HS-5 (cell line): ENCODE measurements at regions not wholly inside any gene's neighbourhood (a gene's known extent, or its start where the extent isn't known, plus 50 kb on each side); places are given as distances from the start of the nearest gene placed in this dataset.
"Not testable (repeated sequence)": the region's sequence is repeated elsewhere in the genome, so short reads cannot be mapped to it uniquely, and the experiment has no call there.

Experiments used
- DNase-seq: peaks from one replicate; pipeline ENCODE4 v3.0.0-alpha.2; 2012; ENCODE audit warnings: low read depth

GRCh38 chr9:63804205-63804604 is 1480.8 kb downstream of the FOXD4L5 start:
- DNase-seq = not testable (repeated sequence)

GRCh38 chr9:63794081-63794685 is 1490.8 kb downstream of the FOXD4L5 start:
- not testable (repeated sequence) for DNase-seq

GRCh38 chr9:63787454-63787853 is 1497.6 kb downstream of the FOXD4L5 start:
- not testable (repeated sequence) for DNase-seq

- DNase-seq = not testable (repeated sequence)
Measured at GRCh38 chr9:63785059-63785458, 1500.0 kb downstream of the FOXD4L5 start.

- DNase-seq = not testable (repeated sequence)
Measured at GRCh38 chr9:63784421-63784820, 1500.6 kb downstream of the FOXD4L5 start.

- not testable (repeated sequence) for DNase-seq
Measured at GRCh38 chr9:63781817-63782439, 1503.1 kb downstream of the FOXD4L5 start.

GRCh38 chr9:63781390-63781789 is 1503.6 kb downstream of the FOXD4L5 start:
- not testable (repeated sequence) for DNase-seq

GRCh38 chr9:63776220-63776619 is 1508.8 kb downstream of the FOXD4L5 start:
- DNase-seq = not testable (repeated sequence)

GRCh38 chr9:63775092-63775426 is 1510.0 kb downstream of the FOXD4L5 start:
- not testable (repeated sequence) for DNase-seq

- DNase-seq = not testable (repeated sequence)
Measured at GRCh38 chr9:63774369-63775091, 1510.5 kb downstream of the FOXD4L5 start.

- not testable (repeated sequence) for DNase-seq
Measured at GRCh38 chr9:63762230-63762629, 1522.8 kb downstream of the FOXD4L5 start.

GRCh38 chr9:63729021-63729420 is 1556.0 kb downstream of the FOXD4L5 start:
- DNase-seq = not testable (repeated sequence)

GRCh38 chr9:63728287-63728686 is 1556.7 kb downstream of the FOXD4L5 start:
- DNase-seq = no peak

GRCh38 chr9:63708285-63708684 is 1576.7 kb downstream of the FOXD4L5 start:
- DNase-seq = not testable (repeated sequence)

GRCh38 chr9:63704456-63704855 is 1580.6 kb downstream of the FOXD4L5 start:
- not testable (repeated sequence) for DNase-seq

GRCh38 chr9:63703670-63704069 is 1581.3 kb downstream of the FOXD4L5 start:
- not testable (repeated sequence) for DNase-seq

GRCh38 chr9:63703138-63703665 is 1581.8 kb downstream of the FOXD4L5 start:
- not testable (repeated sequence) for DNase-seq
